NCI-H2171 (cell line): ENCODE measurements at regions not wholly inside any gene's neighbourhood (a gene's known extent, or its start where the extent isn't known, plus 50 kb on each side); places are given as distances from the start of the nearest gene placed in this dataset.
"Not testable (repeated sequence)": the region's sequence is repeated elsewhere in the genome, so short reads cannot be mapped to it uniquely, and the experiment has no call there.

Source experiments
- DNase-seq: peaks from one replicate; lab custom pipeline; 2025; lab: John Stamatoyannopoulos, UW

DNA sequence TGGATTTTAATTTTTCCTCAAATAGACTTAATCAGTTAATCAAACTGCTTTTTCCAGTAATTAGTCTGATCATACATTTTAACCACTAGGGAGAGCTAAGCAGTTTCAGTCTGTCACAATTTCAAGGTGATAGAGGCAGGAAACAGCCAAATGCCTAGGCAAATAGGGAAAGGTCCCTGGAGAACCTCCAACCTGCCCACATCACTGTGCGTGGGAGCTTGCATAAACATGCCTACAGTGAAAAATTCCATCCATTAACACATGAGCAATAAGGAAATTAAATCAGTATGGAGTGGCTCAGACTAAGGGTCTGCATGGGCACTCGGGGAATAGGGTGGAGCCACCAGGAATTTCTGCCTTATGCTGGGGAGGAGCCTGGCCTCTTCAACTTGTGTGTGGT lies 74.6 kb downstream of the AASDHPPT start:
- DNase-seq: peak; percentile 7

DNA sequence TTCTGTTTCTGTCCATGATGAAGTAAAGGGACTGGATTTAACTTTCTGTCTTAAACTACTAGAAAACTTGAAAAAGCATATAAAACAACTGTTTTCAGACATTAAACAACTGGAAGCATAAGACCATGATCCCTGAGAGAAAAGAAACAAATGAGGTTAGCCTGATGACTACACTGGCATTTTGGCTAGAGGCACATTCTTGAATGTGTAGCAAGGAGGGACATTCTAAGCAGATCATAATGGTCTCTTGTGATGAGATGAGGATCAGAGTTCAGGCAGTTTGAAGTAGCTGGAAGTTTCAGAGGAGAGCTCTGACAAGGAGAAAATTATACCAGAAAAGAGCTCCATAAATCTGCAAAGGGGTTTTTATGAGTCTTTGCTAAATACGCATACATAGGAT lies 75.4 kb downstream of the AASDHPPT start:
- no peak for DNase-seq

GRCh38 chr11:106156290-106156937 lies 79.0 kb downstream of the AASDHPPT start:
- no peak for DNase-seq

GRCh38 chr11:106158406-106158805 lies 80.9 kb downstream of the AASDHPPT start:
- DNase-seq: no peak

DNA sequence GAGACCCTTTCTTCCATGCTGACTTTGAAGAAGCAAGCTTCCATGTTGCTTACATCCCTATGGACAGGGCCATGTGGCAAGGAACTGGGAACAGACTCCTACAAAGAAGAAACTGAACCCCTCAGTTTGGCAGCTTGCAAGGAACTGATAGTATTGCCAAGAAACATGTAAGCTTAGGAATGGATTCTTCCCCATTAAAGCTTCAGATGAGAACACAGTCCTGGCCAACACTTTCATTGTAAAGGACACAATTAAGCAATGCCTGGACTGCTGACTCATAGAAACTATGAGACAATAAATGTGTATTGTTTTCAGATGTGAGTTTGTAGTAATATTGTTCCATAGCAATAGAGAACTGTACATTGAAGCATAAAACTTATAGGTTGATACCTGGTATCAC lies 82.4 kb downstream of the AASDHPPT start:
- no peak for DNase-seq

DNA sequence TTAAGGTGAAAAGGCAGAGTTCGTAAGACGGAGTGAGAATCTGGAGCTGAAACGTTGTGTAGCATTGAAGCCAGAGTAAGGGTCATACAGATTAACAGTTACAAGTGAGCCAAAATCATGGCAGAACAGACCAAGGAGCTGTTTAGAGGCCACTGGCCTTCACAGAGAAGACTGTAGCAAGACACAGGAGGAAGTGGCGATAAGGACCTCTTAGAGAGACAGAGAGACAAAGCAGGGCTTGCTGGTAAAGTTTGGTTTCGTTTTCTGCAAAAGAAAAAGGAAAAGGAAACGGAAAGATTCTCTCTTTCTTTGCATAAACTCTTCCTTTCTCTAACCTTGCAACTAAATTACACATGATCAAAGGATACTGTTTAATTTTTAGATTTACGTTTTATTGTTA lies 83.0 kb downstream of the AASDHPPT start:
- DNase-seq: no peak

DNA sequence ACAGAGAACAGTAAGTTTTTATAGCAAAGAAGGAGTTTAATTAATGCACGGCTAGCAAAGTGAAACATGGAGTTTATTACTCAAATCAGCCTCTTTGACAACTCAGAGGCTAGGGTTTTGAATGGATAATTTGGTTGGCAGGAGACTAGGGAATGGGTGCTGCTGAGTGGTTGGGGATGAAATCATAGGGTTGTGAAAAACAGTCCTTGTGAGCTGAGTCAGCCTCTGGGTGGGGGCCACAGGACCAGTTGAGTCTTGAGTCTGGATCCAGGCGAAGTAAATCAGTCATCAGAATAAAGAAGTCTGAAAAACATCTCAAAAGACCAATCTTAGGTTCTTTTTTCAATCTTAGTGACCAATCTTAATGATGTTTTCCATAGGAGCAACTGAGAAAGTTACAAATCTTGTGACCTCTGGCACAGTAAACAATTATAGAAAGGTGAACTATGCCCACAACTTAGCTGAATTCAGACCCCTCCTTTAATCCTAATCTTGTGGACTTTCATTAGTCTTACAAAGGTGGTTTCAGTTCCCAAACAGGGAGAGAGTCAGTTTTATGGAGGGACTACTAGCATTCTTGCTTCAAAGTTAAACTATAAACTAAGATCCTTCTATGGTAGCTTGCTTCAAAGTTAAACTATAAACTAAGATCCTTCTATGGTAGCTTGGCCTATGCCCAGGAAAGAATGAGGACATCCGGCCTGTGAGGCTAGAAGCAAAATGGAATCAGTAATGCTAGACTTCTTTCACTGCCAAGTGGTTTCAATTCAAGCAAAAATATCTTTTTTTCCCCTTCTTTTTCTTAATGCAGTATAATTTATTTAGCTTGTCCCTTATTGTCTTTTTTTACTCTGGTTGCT lies 84.5 kb downstream of the AASDHPPT start:
- DNase-seq: no peak

DNA sequence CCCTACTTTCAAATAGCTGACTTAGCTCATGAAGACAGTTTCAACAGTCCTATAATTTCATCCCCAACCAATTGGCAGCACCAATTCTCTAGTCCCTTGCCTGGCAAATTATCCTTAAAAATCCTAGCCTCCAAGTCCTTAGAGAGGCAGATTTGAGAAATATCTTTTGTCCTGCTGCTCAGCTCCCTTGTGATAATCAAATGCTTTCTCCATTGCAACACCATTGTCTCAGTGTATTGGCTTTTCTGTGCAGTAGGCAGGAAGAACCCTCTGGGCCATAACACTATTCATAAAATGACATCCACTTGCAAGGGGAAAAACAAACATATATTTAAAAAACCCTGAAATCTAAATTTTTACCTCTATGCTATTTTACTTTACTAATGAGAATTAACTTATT lies 89.6 kb downstream of the AASDHPPT start:
- no peak for DNase-seq

GRCh38 chr11:106172386-106172991 lies 95.0 kb downstream of the AASDHPPT start:
- DNase-seq: no peak

DNA sequence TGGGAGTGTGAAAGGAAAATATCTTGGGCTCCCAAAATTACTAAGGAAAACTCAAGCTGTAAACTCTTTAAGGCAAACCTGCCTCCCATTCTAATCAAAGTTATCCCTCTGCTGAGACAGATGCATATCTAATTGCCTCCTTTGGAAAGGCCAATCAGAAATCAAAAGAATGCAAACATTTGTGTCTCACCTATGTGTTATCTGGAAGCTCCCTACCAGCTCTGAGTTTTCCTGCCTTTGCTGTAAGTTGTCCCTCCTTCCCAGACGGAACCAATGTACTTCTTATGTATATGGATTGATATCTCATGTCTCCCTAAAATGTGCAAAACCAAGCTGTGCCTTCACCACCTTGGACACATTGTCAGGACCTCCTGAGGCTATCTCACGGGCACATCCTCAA lies 95.8 kb downstream of the AASDHPPT start:
- DNase-seq: no peak

- not testable (repeated sequence) for DNase-seq
Measured at GRCh38 chr11:106174003-106174402, 96.5 kb downstream of the AASDHPPT start.

DNA sequence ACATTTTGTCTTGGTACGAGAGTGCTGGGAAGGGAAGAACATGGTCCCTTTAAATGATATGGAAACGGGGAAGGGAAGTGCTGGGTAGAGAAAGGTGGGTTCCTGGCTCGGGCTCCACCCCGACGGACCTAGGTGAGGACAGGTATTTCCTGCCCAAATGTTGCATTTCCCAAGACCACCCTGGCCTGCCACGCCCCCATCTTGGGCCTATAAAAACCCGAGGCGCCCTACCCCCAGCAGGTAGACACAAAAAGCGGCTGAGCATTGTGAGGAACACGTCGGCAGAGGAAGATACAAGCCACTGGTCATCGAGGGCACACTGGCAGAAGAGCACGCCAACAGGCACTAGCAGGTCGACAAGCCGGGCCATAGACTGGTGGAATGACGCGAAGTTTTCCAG lies 99.4 kb downstream of the AASDHPPT start:
- no peak for DNase-seq

GRCh38 chr11:106177311-106177710 lies 99.8 kb downstream of the AASDHPPT start:
- no peak for DNase-seq

DNA sequence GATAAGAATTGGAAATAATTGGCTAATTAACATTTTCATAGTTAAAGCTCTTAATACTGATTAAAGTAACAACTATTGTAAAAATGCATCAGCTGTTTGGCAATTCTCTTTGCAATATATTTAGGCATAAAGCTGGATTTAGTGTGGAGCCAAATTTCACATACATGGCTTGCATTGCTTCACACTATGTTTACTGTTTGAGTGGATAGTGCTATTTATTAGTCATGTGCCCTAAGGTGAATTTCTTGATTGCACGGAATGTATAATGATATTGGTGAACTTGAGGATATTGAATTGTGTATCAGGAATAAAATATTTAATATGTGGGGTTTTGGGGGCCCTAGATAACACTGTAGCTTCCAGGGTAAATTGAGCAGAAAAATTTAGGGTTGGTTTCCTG lies 100.9 kb downstream of the AASDHPPT start:
- no peak for DNase-seq

GRCh38 chr11:106179048-106179447 lies 101.6 kb downstream of the AASDHPPT start:
- no peak for DNase-seq

DNA sequence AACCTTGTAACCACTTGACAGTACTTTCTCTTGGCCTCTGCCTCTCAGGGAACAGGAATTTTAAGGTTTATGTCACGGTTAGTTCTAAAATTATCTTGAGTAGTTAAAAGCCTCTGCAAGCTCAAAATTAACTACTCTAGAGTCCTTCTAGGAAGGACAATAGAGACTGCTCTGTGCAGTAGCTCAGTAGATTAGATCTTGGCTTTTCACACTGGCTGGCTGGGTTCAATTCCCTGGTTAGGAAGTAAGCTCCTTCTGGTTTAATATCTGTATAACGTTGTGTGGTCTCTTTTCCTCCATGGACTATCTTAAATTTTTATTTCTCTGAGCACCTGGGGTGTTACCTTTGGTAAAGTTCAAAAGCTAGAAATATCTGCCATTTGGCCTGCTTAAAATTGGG lies 109.2 kb downstream of the AASDHPPT start:
- DNase-seq: no peak

- DNase-seq: no peak
Measured at GRCh38 chr11:106187860-106188456, 110.5 kb downstream of the AASDHPPT start.

GRCh38 chr11:106193956-106194355 lies 116.5 kb downstream of the AASDHPPT start:
- DNase-seq: no peak

- DNase-seq: no peak
Measured at GRCh38 chr11:106197438-106197837, 120.0 kb downstream of the AASDHPPT start.

DNA sequence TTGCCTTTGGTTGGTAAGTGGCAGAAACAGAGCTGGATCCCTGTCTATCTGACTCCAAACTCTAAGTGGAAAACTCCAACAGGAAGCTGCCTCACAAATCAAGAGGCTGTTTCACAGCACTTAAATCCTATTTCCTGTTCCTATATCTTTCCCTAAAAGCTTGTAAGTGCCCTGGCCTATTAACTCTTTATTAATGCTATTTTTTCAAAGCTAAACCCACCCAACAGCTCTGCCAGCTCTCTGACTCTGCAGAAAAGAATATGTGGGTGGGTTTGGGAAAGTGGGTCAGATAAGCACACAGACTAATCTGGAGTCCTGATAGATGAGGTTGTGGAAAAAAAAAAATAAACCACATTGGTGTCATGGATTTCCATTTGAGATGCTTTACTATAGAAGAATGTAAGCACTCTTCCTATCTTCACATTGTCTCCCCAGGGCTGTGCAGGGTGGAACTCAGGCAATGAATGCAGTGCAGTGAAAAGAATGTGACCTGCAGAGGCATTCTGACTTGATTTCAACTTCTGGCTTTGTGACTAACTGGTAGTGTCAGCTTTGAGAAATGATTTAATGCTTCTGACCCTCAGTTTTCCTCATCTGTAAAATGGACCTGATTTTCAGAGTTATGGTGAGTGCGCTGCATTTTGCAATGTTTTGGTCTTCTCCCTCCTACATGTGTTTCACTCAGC lies 125.6 kb downstream of the AASDHPPT start:
- no peak for DNase-seq

- DNase-seq: no peak
Measured at GRCh38 chr11:106208760-106209159, 131.3 kb downstream of the AASDHPPT start.

DNA sequence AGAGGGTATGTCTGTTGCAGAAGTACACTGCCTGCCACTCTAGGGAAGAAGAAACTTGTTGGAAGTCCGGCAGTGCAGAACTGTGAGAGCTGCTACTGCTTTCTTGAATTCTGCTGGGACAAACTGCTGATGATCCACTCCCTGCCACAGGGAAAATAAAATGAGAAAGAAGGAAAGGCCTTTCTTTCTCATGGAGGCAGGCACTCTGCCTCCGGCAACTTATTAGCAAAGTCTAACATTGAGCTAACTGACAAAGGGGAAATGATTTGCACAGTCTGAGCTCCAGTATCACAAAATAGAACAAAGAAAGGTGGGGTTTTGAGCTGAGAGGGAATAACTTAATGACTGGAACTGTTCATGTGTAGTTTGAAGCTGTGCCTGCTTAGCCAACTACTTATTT lies 134.6 kb downstream of the AASDHPPT start:
- DNase-seq: no peak
